ENCODE measurements at regions not wholly inside any gene's neighbourhood (a gene's known extent, or its start where the extent isn't known, plus 50 kb on each side); places are given as distances from the start of the nearest gene placed in this dataset.

GRCh38 chr18:65988386-65988785, 237.6 kb downstream of the CDH7 start:
- no peak overlapping the region for H3K4me2 ChIP-seq (ENCODE audit: low read length)
- H3K27ac ChIP-seq (ENCODE audit: low read length): no peak overlapping the region
- no peaks in the 10 kb centered on the region for H3K27me3 ChIP-seq (ENCODE audit: low read depth, low read length)
- H3K9ac ChIP-seq (ENCODE audit: low read length): no peak overlapping the region
- no peaks in the 10 kb centered on the region for H4K20me1 ChIP-seq (ENCODE audit: insufficient read depth, low read length)
- H2AFZ ChIP-seq (ENCODE audit: low read depth, low read length): no peak overlapping the region
- no peaks in the 10 kb centered on the region for H3K9me3 ChIP-seq (ENCODE audit: insufficient read depth, low read length)
- H3K79me2 ChIP-seq (ENCODE audit: low read length): no peaks in the 10 kb centered on the region
- no peak overlapping the region for H3K4me3 ChIP-seq (ENCODE audit: low read length)
- H3K4me1 ChIP-seq (ENCODE audit: low read length): peaks cover 15% of the 10 kb centered on the region
- TF ChIP-seq CTCF (IDR thresholded peaks at IDR 0.05; ENCODE audit: low read depth, low read length) (no peak), EZH2phosphoT487 (IDR thresholded peaks at IDR 0.05; ENCODE audit: low read depth) (no peak)
- H3K36me3 ChIP-seq (replicated peaks; ENCODE audit: low read depth, low read length): no peaks in the 10 kb centered on the region

- Histone ChIP-seq H3K9ac (ENCODE audit: low read length) (no peak overlapping the region), H4K20me1 (ENCODE audit: insufficient read depth, low read length) (no peaks in the 10 kb centered on the region), H3K27me3 (ENCODE audit: low read depth, low read length) (no peaks in the 10 kb centered on the region), H3K4me1 (ENCODE audit: low read length) (peaks cover 8% of the 10 kb centered on the region), H3K79me2 (ENCODE audit: low read length) (no peaks in the 10 kb centered on the region), H2AFZ (ENCODE audit: low read depth, low read length) (no peak overlapping the region), H3K4me3 (ENCODE audit: low read length) (no peak overlapping the region), H3K9me3 (ENCODE audit: insufficient read depth, low read length) (no peaks in the 10 kb centered on the region; the same call in 1 of the 2 replicates), H3K36me3 (replicated peaks; ENCODE audit: low read depth, low read length) (no peaks in the 10 kb centered on the region), H3K27ac (ENCODE audit: low read length) (no peak overlapping the region), H3K4me2 (ENCODE audit: low read length) (no peak overlapping the region)
- TF ChIP-seq EZH2phosphoT487 (IDR thresholded peaks at IDR 0.05; ENCODE audit: low read depth) (no peak), CTCF (IDR thresholded peaks at IDR 0.05; ENCODE audit: low read depth, low read length) (peak; percentile 60)
These were observed 232.9 kb downstream of the CDH7 start for GRCh38 chr18:65983750-65984149.

GRCh38 chr18:65975536-65975935, 224.7 kb downstream of the CDH7 start:
- Histone ChIP-seq H3K27ac (ENCODE audit: low read length) (no peak overlapping the region), H4K20me1 (ENCODE audit: insufficient read depth, low read length) (no peaks in the 10 kb centered on the region), H3K27me3 (ENCODE audit: low read depth, low read length) (no peaks in the 10 kb centered on the region), H3K79me2 (ENCODE audit: low read length) (no peaks in the 10 kb centered on the region), H2AFZ (ENCODE audit: low read depth, low read length) (no peak overlapping the region), H3K9ac (ENCODE audit: low read length) (no peak overlapping the region), H3K4me3 (ENCODE audit: low read length) (no peak overlapping the region), H3K9me3 (ENCODE audit: insufficient read depth, low read length) (no peaks in the 10 kb centered on the region), H3K4me1 (ENCODE audit: low read length) (peaks cover 8% of the 10 kb centered on the region), H3K4me2 (ENCODE audit: low read length) (no peak overlapping the region), H3K36me3 (replicated peaks; ENCODE audit: low read depth, low read length) (no peaks in the 10 kb centered on the region)
- TF ChIP-seq EZH2phosphoT487 (IDR thresholded peaks at IDR 0.05; ENCODE audit: low read depth) (no peak), CTCF (IDR thresholded peaks at IDR 0.05; ENCODE audit: low read depth, low read length) (no peak)

GRCh38 chr18:65974758-65975157, 223.9 kb downstream of the CDH7 start:
- Histone ChIP-seq H3K79me2 (ENCODE audit: low read length) (no peaks in the 10 kb centered on the region), H2AFZ (ENCODE audit: low read depth, low read length) (no peak overlapping the region), H3K36me3 (replicated peaks; ENCODE audit: low read depth, low read length) (no peaks in the 10 kb centered on the region), H3K9me3 (ENCODE audit: insufficient read depth, low read length) (no peaks in the 10 kb centered on the region), H3K4me3 (ENCODE audit: low read length) (no peak overlapping the region), H3K4me1 (ENCODE audit: low read length) (peaks cover 8% of the 10 kb centered on the region), H4K20me1 (ENCODE audit: insufficient read depth, low read length) (no peaks in the 10 kb centered on the region), H3K27me3 (ENCODE audit: low read depth, low read length) (no peaks in the 10 kb centered on the region), H3K9ac (ENCODE audit: low read length) (no peak overlapping the region), H3K27ac (ENCODE audit: low read length) (no peak overlapping the region), H3K4me2 (ENCODE audit: low read length) (no peak overlapping the region)
- TF ChIP-seq EZH2phosphoT487 (IDR thresholded peaks at IDR 0.05; ENCODE audit: low read depth) (no peak), CTCF (IDR thresholded peaks at IDR 0.05; ENCODE audit: low read depth, low read length) (no peak)

Data from OCI-LY3 (cell line).